Myocyte (in vitro differentiated cells): ENCODE measurements at regions not wholly inside any gene's neighbourhood (a gene's known extent, or its start where the extent isn't known, plus 50 kb on each side); places are given as distances from the start of the nearest gene placed in this dataset.
"Not testable (repeated sequence)": the region's sequence is repeated elsewhere in the genome, so short reads cannot be mapped to it uniquely, and the experiment has no call there.

Experiments used
- DNase-seq: peaks from one replicate; pipeline ENCODE4 v3.0.0-alpha.2; 2012; ENCODE audit warnings: low read depth

DNA sequence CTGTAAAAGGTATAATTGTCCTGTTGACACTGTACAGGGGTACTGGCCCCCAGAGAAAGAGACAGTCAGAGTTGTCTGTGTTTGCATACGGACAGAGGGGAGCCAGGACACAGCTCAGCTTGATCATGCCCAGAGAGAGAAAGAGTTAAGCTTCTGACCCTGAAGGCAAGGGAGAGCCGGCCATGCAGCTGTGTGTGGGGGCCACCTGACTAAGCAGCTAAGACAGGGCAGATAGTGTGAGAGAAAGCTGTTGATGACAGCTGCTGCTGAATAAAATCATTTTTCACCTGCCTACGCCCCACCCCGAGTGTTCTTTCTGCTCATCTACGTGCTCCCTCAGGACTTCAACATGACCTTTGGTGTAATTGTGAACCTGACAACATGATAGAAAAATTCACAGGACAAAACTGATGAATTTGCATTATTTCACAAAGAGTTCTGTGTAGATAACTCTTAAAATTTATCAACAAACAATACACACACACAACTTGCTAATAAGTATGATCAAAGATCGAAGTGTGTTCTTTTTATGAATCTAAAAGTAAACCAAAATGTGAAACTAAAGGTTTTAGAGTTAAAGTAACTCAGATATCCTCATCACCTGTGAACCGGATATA, 1294.3 kb upstream of the ATXN8OS start:
- DNase-seq, result no peak

DNA sequence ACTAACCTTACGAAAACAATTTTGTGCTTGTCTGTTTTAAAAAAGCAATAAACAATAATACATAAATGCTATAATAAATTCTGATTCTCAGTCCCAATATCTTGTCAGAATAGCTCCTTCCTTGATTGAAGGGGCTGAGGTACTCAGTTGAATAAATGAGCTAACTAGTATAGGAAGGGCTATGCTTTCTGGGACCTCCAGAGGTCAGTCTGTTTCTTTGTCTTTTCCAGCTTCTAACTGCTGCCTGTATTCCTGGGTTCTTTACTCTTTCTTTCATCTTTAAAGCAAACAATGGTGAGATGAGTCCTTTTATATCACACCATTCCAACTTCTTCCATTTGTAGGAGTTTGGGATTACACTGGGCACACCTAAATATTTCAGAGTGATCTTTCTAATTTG, 1297.0 kb upstream of the ATXN8OS start:
- no peak for DNase-seq

DNA sequence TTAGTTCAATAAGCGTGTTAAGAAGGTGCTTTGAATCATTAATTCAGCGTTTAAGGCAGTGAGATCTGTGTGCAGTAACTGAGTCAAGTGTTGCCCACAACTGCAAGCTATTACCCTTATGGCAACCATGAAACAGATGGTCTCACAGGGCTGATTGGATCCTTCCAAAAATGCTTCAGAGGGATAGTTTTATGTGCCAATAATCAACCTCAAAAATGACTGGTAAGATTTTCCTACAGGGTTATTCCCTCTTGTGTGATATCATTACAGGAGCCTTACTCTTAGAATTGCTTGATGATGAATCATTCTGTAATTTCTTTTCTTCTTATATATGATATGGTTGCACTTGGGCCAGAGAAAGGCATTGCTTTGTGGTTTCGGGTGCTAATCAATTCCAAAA, 1299.2 kb upstream of the ATXN8OS start:
- no peak for DNase-seq

DNA sequence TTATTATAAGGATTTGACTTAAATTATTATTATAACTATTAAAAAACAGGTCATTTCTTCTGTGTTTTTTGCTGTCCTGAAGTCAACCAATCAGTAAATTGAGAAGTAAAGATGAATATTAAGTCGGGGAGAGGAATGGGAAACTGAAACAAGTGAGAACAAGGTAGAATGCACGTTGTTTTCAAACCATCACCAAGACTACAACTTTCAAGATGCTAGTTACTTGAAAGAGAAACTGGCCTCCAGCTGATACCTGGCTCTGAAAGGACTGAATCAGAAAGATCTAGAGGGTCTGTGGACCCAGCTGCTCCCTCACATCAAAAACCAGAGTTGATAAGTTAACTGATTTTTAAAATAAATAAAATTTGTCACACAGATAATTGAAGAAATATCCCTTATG, 1301.5 kb upstream of the ATXN8OS start:
- no peak for DNase-seq

DNA sequence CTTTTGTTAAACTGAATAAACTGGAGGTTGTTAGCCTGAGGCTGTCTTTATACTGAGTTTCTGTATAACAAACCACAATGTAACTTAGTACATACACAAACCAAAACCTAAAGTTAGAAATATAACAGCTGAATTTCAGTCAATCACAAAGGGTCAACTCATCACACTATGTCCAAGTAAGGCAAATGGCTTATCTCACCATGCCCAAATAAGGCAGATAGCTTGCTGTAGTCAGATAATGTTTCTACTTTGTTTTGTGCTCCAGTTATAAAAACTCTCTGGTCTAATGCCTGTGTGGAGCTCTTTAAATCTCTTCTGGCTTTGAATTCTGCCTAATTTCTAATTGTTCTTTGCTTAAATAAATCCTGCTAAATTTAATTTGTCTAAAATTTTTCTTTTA, 1323.4 kb upstream of the ATXN8OS start:
- no peak for DNase-seq

DNA sequence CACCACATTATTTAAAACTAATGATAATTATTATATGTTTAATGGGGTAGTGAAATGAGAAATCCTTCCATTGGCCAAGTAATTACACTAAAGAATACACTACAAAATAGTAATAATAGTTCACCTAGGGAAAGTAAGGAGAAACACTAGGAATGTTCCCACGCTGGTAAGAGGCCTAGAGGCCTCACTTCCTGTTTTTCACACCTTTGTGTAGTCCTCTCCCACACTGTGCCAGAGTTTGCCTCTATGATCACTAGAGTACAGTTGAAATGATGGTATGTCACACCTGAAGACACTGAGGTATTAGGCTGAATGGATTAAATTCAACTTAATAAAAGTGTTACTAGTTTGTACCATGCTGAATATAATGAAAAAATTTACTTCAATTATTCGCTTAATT, 1348.0 kb upstream of the ATXN8OS start:
- no peak for DNase-seq

DNA sequence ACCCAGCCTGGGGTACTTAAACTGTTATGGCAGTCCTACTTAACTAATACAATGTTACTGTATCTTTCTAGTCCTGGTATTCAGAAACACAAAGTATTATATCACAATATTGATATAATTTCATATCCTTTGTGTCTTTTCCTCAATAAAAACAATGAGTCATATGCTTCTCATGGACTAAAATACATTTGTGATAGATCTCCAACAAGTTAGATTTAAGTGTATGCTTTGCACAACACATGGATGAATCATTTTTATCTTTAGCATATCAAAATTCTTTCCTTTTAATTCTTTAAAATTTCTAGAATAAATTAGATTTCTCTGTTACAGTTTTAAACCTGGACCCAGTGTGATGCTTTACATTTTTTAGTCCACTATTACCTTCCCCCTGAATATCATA, 1357.8 kb upstream of the ATXN8OS start:
- no peak for DNase-seq

DNA sequence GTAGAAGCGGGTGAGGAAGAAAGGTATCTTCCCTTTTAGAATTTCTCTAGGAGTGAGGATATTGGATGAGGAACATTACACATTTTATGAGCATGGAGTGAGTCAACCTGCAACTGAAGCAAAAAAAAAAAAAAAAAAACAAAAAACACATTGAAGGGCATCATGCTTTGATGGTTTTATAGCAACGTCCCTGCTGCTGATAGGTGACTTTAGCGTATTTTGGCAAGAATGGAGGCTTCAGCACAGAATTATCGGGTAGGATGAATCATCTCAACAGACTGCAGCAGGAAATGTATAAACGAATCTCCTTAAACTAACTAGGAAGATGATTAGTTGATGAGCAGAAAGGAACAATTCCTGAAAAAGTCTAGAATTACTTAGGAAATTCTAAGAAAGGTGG, 1359.6 kb upstream of the ATXN8OS start:
- no peak for DNase-seq

DNA sequence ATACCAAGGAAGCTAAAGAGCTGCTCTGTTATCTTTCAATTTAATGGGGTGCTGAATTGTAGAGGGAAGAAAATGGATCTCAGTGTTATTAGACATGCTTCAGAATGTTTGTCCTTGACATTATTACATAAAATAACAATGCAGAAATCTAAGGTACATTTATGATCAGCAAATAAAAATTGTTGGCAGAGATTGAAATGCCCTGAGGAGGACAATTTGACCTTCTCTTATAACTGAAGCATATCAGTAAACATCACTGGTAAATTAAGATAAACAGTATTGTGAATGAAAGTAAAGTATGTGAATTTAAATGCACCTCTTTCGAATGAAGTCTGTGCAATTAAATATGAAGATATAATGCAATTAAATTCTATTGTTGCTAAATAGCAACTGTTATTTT, 1362.1 kb upstream of the ATXN8OS start:
- no peak for DNase-seq

DNA sequence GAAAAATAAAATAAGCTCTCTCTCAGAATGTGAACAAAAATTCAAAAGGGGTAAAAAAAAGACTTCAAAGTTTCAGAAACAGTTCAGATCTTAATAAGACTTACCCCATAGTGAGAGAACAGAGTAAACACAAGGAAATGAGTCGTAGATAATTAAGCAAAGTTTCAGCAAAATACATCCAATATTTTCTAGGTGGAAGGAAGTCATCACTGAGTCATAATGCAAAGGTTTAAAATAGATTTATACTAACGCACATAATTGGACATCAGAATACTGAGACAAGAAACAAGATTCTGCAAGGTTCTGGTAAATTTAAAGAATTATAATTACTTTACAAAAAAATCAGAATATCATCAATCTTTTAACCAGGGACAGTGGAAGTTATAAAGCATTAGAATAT, 1370.7 kb upstream of the ATXN8OS start:
- no peak for DNase-seq

DNA sequence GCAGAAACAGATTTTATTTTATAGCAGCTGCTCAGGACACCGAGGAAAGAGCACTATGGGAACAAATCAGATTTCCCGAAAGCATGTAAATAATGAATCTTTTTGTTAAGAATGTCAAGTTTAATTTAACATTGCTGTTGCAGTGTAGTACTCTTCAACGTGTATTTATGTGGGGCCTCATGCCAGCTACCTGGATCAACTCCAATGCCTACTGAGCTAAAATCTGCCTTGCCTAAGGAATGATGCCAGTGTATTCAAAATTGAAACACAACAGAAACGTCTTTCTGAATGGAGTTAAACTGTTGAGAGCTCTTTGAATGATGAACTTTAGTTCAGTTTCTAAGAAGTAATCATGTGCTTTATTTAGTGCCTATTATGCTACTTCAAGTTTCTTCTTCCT, 1379.8 kb upstream of the ATXN8OS start:
- DNase-seq, result no peak

DNA sequence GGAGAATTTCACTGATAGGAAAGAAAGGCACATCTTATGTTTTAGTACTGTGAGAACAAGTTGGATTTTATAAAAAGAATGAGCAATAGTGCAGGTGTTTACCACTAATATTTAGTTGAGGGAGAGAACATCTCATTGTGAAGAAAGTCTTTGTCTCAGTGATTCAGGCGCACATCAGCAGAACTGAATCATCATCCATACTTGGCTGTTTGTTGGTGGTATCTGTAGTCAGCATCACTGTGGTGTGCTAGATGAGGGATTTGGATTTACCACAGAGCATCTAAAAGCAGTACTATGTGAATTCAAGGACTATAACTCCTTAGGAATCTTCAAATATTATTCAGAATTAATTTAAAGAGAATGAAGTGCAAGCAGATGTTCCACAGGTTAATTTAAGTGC, 1380.5 kb upstream of the ATXN8OS start:
- DNase-seq, result no peak

DNA sequence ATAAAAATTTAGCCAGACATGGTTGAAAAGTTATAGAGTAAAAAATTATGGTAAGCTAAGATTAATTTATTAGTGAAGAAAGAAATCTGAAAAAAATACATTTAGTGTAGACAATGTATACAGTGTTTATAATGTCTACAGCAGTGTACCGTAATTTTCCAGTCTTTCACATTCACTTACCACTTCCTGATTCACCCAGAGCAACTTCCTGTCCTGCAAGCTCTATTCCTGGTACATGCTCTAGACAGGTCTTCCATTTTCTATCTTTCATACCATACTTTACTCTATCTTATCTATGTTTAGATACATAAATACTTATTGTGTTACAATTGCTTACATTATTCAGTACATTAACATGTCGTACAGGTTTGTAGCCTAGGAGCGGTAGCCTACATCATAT, 1387.8 kb upstream of the ATXN8OS start:
- no peak for DNase-seq

DNA sequence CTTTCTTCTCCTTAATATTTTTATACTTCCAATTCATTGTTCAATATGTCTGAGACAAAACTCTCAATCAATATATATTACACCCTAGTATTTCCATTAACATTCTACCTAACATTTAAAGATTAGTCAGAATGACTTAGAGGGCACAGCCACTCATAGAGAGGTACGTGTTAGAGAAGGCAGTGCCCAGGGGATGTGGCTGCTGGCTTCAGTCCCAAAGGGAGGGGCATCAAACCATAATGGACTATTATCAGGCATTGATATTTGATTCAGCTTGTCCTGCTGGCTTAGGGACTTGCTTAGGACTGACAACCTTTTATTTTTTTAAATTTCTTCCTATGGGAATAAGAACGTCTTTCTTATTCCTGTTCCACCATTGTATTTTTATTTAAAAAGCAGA, 1392.0 kb upstream of the ATXN8OS start:
- DNase-seq, result no peak

DNA sequence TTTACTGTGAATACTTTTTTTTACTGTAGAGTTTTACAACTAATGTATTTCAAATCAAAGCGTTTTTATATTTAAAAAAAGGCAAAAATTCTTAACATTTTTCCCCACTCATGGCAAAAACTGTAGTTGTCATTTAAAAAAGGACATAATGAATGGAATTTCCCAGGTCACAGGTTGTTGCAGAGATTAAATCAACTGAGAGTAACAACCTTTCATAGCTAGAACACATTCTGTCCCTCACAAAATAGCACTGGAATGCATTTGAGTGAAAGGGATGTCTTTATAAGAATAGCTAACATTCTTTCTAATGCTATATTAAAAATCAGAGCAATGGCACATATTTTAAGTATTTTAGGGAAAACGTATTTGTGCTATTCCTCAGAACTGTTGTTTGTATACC, 1393.3 kb upstream of the ATXN8OS start:
- DNase-seq, result no peak

DNA sequence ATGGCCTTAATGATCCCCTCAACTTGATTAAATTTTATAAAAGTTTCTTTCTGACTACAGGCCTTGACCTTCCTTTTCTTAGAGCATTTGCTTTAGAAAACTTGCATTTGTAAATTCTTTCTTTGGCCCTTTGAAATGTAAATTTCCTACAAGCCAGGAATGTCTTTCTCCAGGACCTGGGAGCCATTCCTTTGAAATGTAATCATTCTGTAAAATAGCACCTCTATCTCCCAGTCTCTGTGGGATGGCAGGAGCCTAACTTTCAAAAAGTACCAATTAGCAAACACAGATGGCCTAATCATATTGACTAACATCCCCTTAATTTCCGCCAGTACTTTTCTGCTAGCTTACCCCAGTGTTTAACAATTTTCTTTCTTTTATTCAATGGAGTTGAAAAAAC, 1394.2 kb upstream of the ATXN8OS start:
- no peak for DNase-seq

DNA sequence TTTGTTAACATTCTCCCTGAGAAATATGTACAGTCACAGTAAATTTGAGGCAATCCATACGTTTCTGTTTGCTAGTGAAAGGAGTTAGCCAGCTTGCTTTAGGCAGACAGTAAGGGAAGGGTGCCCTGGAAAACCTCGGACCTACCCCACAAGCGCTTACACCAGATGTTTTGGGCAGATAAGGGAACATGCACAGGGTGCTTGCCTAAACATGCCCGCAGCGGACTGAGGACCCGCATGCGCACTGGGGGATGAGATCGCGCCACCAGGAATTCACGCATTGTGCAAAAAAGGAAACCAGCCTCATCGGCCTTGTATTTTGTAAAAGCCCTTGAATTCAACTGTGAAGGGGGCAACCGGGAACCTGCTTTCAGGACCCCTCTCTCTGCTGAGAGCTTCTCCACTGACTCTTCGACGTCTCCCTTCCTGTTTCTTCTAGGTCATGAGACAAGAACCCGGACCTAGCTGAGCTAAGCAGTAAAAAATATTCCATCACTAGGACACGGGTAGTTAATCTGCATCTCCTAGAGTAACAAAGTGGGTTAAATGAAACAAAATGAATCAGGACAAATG, 1399.2 kb upstream of the ATXN8OS start:
- DNase-seq, result no peak

DNA sequence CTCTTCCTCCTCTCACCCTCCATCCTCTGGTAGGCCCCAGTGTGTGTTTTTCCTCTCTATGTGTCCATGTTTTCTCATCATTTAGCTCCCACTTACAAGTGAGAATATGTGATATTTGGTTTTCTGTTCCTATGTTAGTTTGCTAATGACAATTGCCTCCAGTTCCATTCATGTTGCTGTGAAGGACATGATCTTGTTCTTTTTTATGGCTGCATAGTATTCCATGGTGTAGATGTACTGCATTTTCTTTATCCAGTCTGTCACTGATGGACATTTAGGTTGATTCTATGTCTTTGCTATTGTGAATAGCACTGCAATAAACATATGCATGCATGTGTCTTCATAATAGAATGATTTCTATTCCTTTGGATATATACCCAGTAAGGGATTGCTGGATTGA, 1401.6 kb upstream of the ATXN8OS start:
- DNase-seq, result not testable (repeated sequence)

DNA sequence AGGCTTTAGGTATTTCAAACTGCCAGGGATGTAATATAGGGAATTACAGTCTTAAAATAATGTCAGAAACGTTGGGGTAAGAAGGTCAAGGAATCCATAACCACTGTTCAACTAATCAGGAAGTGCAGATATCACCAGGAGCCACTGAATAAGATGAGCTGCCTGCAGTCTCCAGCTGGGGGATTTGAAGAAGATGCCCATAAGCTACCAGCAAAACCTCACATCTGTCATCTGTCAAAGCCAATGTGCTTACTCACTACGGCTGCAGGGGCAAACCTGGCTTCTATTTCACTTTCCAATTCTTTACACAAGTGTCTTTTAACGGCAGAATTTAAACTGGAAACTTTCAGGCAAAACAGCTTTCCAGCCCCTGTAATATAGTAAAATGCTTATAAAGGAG, 1410.1 kb upstream of the ATXN8OS start:
- no peak for DNase-seq

DNA sequence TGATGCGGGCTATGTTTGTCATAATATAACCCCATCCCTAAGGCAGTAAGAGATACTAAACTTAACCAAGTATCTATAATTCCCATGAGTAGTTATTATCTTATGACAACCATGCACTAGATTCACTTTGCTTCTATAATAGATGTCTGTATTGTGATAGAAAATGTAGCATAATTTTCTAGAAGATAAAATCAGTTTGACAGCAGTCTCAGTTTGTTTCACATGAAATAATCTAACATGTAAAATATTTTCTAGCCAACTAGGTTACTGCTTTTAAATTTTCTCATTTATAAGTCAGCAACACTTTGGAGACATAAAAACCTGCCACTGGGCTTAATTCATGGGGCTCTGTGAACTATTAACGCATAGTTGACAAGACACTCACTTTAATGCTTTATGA, 1410.7 kb upstream of the ATXN8OS start:
- no peak for DNase-seq

DNA sequence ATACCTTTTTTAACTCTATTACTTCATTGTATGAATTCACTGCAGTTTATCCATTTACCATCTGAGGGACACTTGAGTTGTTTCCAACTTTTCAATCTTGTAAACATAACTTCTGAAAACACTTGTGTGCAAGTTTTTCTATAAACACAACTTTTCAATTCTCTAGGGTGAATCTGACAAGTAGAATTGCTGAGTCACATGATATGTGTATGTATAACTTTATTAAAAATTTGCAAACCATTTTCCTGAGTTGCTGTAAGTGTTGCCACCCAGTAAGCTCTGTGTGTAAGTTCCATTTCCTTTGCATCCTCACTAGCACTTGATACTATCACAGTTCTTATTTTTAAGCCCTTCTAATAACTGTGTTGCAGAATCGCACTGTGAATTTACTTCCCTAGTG, 1415.6 kb upstream of the ATXN8OS start:
- no peak for DNase-seq

DNA sequence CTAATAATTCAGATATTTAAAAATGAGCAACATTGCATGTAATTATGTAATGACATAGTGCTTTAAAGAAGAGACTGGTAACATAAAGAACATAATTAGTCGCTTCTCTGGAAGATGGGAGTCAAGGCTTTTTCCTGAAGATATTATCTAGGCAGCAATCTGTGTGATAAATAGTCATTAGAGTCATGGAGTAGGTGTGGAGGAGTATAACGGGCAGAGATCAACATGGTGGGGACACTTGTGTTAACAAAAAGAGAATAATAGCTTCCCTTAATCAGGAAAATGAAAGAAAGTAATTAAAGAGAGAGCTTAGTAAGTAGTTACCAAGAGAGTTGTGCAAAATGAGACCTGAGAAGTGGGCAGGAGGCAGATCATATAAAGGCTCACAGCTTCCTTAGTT, 1417.1 kb upstream of the ATXN8OS start:
- no peak for DNase-seq

DNA sequence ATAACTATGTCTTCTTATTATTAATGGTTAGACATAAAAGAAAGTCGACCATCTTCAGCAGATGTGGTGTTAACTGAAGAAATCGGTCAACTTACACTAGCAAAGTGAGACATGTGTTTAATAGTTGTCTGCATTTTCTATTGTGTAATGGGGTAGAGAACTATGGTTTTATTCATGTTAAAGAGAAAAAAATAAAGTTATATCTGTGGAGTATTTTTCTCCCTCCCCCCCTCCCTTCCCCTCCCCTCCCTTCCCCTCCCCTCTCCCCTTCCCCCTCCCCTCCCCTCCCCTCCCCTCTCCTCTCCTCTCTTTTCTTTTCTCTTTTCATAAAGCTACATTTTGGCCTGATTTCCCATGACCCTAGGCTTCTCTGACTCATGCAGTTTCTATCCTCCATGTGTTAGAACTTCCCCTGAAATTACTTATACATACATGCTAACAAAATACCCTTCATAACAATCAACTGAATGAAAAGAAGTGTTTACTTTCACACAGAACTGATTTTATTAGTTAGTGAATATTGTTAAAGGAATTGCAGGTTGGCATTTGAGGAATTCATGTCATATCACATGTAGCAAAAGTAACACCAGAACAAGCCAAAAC, 1431.0 kb upstream of the ATXN8OS start:
- DNase-seq, result no peak
